IMR-90 (cell line): ENCODE measurements at regions not wholly inside any gene's neighbourhood (a gene's known extent, or its start where the extent isn't known, plus 50 kb on each side); places are given as distances from the start of the nearest gene placed in this dataset.
"Not testable (repeated sequence)": the region's sequence is repeated elsewhere in the genome, so short reads cannot be mapped to it uniquely, and the experiment has no call there.

Experiments used
- ATAC-seq: fragments of 200-7000 bp; cut with Tn5 transposase; 2 replicates; pipeline ENCODE4 v1.9.1; 2020; ENCODE audit warnings: low read depth, mild to moderate bottlenecking, moderate library complexity
- BruUV-seq: library from RNA; stranded (reverse); fragments of 400-500 nt; replicated peaks from 2 replicates; lab custom pipeline; 2021; lab: Mats Ljungman, UMichigan
- CTCF ChIA-PET: fragments of 300-600 bp; formaldehyde crosslinking; extraction: SDS; loops from one replicate; lab custom pipeline; 2021; ENCODE audit warnings: antibody characterized with exemption; lab: Yijun Ruan, JAX
- POLR2A ChIA-PET: fragments of 300-600 bp; sonication (Branson Sonifier 250); formaldehyde crosslinking; loops from one replicate; lab custom pipeline; 2022; ENCODE audit warnings: antibody characterized with exemption; ENCODE audit not compliant: unreplicated experiment; lab: Charles Lee
- DNase-seq: peaks from one replicate; pipeline ENCODE4 v3.0.0; 2013
- H2AFZ ChIP-seq: replicated peaks from 2 replicates; pipeline ENCODE3; 2013; ENCODE audit warnings: low read length, mild to moderate bottlenecking; ENCODE audit not compliant: poor library complexity
- H2AK5ac ChIP-seq: 2 replicates; pipeline ENCODE4 v1.6.1; 2013; ENCODE audit warnings: low read depth, low read length, inconsistent platforms
- H2AK9ac ChIP-seq: replicated peaks from 2 replicates; pipeline ENCODE3; 2013; ENCODE audit warnings: mild to moderate bottlenecking, low read depth, low read length, moderate library complexity; ENCODE audit not compliant: poor library complexity
- H2BK120ac ChIP-seq: 2 replicates; pipeline ENCODE4 v1.6.1; 2013; ENCODE audit warnings: low read depth, low read length, inconsistent platforms
- H2BK15ac ChIP-seq: 3 replicates; pipeline ENCODE4 v1.6.1; 2013; ENCODE audit warnings: low read depth, low read length, inconsistent platforms
- H2BK20ac ChIP-seq: 2 replicates; pipeline ENCODE4 v1.6.1; 2013; ENCODE audit warnings: low read depth, mild to moderate bottlenecking, inconsistent platforms, low read length, moderate library complexity
- H2BK5ac ChIP-seq: 2 replicates; pipeline ENCODE4 v1.6.1; 2013; ENCODE audit warnings: mild to moderate bottlenecking, low read depth, low read length, inconsistent platforms; ENCODE audit not compliant: poor library complexity, severe bottlenecking
- H3K14ac ChIP-seq: replicated peaks from 2 replicates; pipeline ENCODE4 v1.6.1; 2013; ENCODE audit warnings: low read depth, low read length, inconsistent platforms
- H3K18ac ChIP-seq: 2 replicates; pipeline ENCODE4 v1.6.1; 2013; ENCODE audit warnings: low read depth, low read length, control low read depth
- H3K23ac ChIP-seq: 2 replicates; pipeline ENCODE4 v1.6.1; 2013; ENCODE audit warnings: low read depth, low read length, inconsistent platforms
- H3K27ac ChIP-seq: 2 replicates; pipeline ENCODE4 v1.5.1; 2013; ENCODE audit warnings: mild to moderate bottlenecking, control low read depth, low read length; ENCODE audit not compliant: insufficient read depth
- H3K27me3 ChIP-seq: 2 replicates; pipeline ENCODE4 v1.6.1; 2013; ENCODE audit warnings: low read length; ENCODE audit not compliant: control insufficient read depth, insufficient read depth
- H3K36me3 ChIP-seq: 2 replicates; pipeline ENCODE4 v1.6.1; 2013; ENCODE audit warnings: low read length, mixed read lengths; ENCODE audit not compliant: control insufficient read depth, insufficient read depth
- H3K4ac ChIP-seq: 2 replicates; pipeline ENCODE4 v1.6.1; 2013; ENCODE audit warnings: low read depth, low read length, inconsistent platforms
- H3K4me1 ChIP-seq: 2 replicates; pipeline ENCODE4 v1.6.1; 2013; ENCODE audit warnings: low read length, mixed read lengths; ENCODE audit not compliant: control insufficient read depth, insufficient read depth
- H3K4me2 ChIP-seq: 2 replicates; pipeline ENCODE4 v1.6.1; 2013; ENCODE audit warnings: low read depth, mild to moderate bottlenecking, control low read depth, low read length, moderate library complexity
- H3K4me3 ChIP-seq: 2 replicates; pipeline ENCODE4 v1.5.1; 2013; ENCODE audit warnings: low read depth, mild to moderate bottlenecking, control low read depth, low read length, moderate library complexity; ENCODE audit not compliant: insufficient read depth
- H3K56ac ChIP-seq: 2 replicates; pipeline ENCODE4 v1.6.1; 2013; ENCODE audit warnings: low read length, inconsistent platforms; ENCODE audit not compliant: insufficient read depth; ENCODE audit errors: extremely low read depth
- H3K79me1 ChIP-seq, 2 experiments: 2 replicates each; pipeline ENCODE4 v1.6.1; 2013; ENCODE audit warnings: low read length in 2 of 2, inconsistent platforms in 1 of 2, low read depth in 1 of 2
- H3K9ac ChIP-seq: 2 replicates; pipeline ENCODE4 v1.6.1; 2013; ENCODE audit warnings: low read depth, low read length, control low read depth
- H3K9me1 ChIP-seq: 2 replicates; pipeline ENCODE4 v1.6.1; 2013; ENCODE audit warnings: low read length, inconsistent platforms; ENCODE audit not compliant: insufficient read depth
- H3K9me3 ChIP-seq: 2 replicates; pipeline ENCODE4 v1.6.1; 2013; ENCODE audit warnings: low read length; ENCODE audit not compliant: control insufficient read depth, insufficient read depth
- H4K20me1 ChIP-seq: 2 replicates; pipeline ENCODE4 v1.6.1; 2013; ENCODE audit warnings: low read length, inconsistent platforms; ENCODE audit not compliant: insufficient read depth
- H4K5ac ChIP-seq: 2 replicates; pipeline ENCODE4 v1.6.1; 2013; ENCODE audit warnings: mild to moderate bottlenecking, low read depth, low read length, control low read depth
- H4K8ac ChIP-seq, 2 experiments: 2 replicates each; pipeline ENCODE4 v1.6.1; 2013; ENCODE audit warnings: low read depth in 2 of 2, low read length in 2 of 2, control low read depth in 1 of 2, inconsistent platforms in 1 of 2
- H4K91ac ChIP-seq: 2 replicates; pipeline ENCODE4 v1.6.1; 2013; ENCODE audit warnings: low read depth, low read length, inconsistent platforms; ENCODE audit not compliant: insufficient read depth
- WGBS, 2 experiments: methylation state at CpG; one replicate each; pipeline versions ENCODE4 v1.1.5 to v1.1.7; 2013; ENCODE audit warnings: missing lambda C conversion rate in 2 of 2; ENCODE audit not compliant: insufficient read length in 1 of 2; ENCODE audit errors: extremely low coverage in 2 of 2; 5-methylcytosine and 5-hydroxymethylcytosine counted together
- dilution Hi-C: fragments of 300-500 bp; cut with HindIII; formaldehyde crosslinking; loops from one replicate; pipeline ENCODE4 v1.14.3; 2018; ENCODE audit warnings: low sequenced_read_pairs; ENCODE audit not compliant: unreplicated experiment
- in situ Hi-C: fragments of 300-500 bp; cut with MboI; formaldehyde crosslinking; loops from 3 replicates; pipeline ENCODE4 v1.14.3; 2019; ENCODE audit warnings: low sequenced_read_pairs, inconsistent platforms, mixed read lengths
- intact Hi-C: fragments of 100-400 bp; cut with micrococcal nuclease; formaldehyde crosslinking; loops from 2 replicates; pipeline ENCODE4 v1.10.0; 2022

DNA sequence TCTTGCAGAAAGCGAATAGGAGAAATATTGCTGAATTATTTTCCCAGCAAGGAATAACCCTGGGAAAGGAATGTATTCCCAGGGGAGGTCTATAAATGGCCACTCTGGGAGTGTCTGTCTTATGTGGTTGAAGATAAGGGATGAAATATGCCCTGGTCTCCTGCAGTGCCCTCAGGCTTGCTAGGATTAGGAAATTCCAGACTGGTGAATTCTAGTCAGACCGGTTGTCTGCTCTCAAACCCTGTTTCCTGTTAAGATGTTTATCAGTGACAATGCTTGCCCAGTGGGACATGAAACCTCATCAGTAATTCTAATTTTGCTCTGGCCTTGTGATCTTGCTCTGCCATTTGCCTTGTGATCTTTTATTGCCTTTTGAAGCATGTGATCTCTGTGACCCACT is 148.2 kb upstream of the CHODL start:
- no CpG with 5 or more reads among the region's 2 CpGs for WGBS, 2 experiments
- H3K4ac ChIP-seq, H4K8ac ChIP-seq, in situ Hi-C loops, intact Hi-C loops, dilution Hi-C loops, ATAC-seq, H4K5ac ChIP-seq, H2BK5ac ChIP-seq, H3K9me3 ChIP-seq, H4K91ac ChIP-seq, H3K56ac ChIP-seq, CTCF ChIA-PET, H2AK5ac ChIP-seq, POLR2A ChIA-PET, H4K20me1 ChIP-seq, H3K9ac ChIP-seq, H3K4me3 ChIP-seq, H2AFZ ChIP-seq, H3K14ac ChIP-seq, H2BK20ac ChIP-seq, H3K79me1 ChIP-seq, H3K23ac ChIP-seq, DNase-seq, H3K9me1 ChIP-seq, H3K4me1 ChIP-seq, H2AK9ac ChIP-seq, H2BK15ac ChIP-seq, H3K18ac ChIP-seq, H3K4me2 ChIP-seq, H3K36me3 ChIP-seq, H2BK120ac ChIP-seq, H3K27ac ChIP-seq, H3K27me3 ChIP-seq, BruUV-seq: not testable (repeated sequence)
